Nephron progenitor cell (in vitro differentiated cells): ENCODE measurements at regions not wholly inside any gene's neighbourhood (a gene's known extent, or its start where the extent isn't known, plus 50 kb on each side); places are given as distances from the start of the nearest gene placed in this dataset.

Source experiments
- DNase-seq: peaks from one replicate; pipeline ENCODE4 v3.0.0; 2021
- H3K27ac Mint-ChIP-seq: 2 replicates; pipeline ENCODE4 v1.8.0; 2021; ENCODE audit warnings: mild to moderate bottlenecking, moderate library complexity, mixed read lengths
- H3K27me3 Mint-ChIP-seq: 2 replicates; pipeline ENCODE4 v1.8.0; 2021; ENCODE audit warnings: mild to moderate bottlenecking, low read depth, mixed read lengths; ENCODE audit not compliant: poor library complexity
- H3K36me3 Mint-ChIP-seq: 2 replicates; pipeline ENCODE4 v1.8.0; 2021; ENCODE audit warnings: low read depth, mixed read lengths
- H3K4me1 Mint-ChIP-seq: 2 replicates; pipeline ENCODE4 v1.8.0; 2021; ENCODE audit warnings: mixed read lengths
- H3K4me3 Mint-ChIP-seq: 2 replicates; pipeline ENCODE4 v1.8.0; 2021; ENCODE audit warnings: mild to moderate bottlenecking, moderate library complexity, mixed read lengths
- H3K9me3 Mint-ChIP-seq: 2 replicates; pipeline ENCODE4 v1.8.0; 2021; ENCODE audit warnings: mild to moderate bottlenecking, moderate library complexity, mixed read lengths
- TF ChIP-seq, protein P1 (sequence below): fragments of 200-600 bp; sonication (generic); IDR thresholded peaks from 2 replicates; pipeline ENCODE4 v1.5.0; 2021; ENCODE audit warnings: antibody characterized with exemption

DNA sequence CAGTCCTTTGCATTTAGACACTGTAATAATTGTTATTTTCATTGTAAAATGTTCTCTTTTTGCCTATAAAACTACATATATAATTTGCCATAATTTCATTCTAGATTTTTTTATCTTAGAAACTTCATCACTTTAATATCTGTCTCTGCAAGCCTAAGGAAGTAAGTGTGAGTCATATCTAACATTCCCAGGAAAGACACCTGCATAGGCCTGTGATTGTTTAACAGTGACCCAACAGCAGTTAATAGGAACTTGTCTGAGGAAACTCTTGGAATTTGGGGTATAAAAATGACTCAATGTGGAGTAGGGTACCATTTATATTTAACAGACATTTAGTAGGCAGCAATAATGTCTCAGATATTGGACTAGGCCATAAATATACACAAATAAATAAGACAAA, 229.2 kb upstream of the FAM174A start:
- Mint-ChIP-seq H3K27ac (no peak overlapping the region), H3K9me3 (peaks cover 7% of the 10 kb centered on the region), H3K4me1 (no peaks in the 10 kb centered on the region), H3K4me3 (no peak overlapping the region), H3K27me3 (no peaks in the 10 kb centered on the region), H3K36me3 (no peaks in the 10 kb centered on the region)
- no peak for DNase-seq
- TF ChIP-seq, protein P1, sequence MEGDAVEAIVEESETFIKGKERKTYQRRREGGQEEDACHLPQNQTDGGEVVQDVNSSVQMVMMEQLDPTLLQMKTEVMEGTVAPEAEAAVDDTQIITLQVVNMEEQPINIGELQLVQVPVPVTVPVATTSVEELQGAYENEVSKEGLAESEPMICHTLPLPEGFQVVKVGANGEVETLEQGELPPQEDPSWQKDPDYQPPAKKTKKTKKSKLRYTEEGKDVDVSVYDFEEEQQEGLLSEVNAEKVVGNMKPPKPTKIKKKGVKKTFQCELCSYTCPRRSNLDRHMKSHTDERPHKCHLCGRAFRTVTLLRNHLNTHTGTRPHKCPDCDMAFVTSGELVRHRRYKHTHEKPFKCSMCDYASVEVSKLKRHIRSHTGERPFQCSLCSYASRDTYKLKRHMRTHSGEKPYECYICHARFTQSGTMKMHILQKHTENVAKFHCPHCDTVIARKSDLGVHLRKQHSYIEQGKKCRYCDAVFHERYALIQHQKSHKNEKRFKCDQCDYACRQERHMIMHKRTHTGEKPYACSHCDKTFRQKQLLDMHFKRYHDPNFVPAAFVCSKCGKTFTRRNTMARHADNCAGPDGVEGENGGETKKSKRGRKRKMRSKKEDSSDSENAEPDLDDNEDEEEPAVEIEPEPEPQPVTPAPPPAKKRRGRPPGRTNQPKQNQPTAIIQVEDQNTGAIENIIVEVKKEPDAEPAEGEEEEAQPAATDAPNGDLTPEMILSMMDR, result no peak

DNA sequence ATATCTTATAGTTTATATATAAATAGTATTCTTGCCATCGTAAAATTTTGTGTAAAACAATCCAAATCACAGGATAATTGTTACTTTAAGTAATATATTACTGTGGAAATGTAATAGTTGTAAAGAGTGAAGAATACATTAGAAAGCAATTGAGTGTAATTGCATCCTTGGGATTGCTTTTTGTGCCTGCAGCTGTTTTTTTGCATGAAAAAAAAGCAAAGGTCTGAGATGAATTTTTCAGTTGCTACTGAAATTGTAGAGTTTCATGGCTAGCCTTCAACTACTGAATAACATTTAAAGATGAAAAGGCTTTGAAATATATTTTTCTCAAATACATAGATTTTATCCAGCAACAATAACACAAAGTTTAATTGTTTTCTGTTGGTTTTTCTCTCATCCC, 232.0 kb upstream of the FAM174A start:
- TF ChIP-seq, protein P1, result no peak
- no peaks in the 10 kb centered on the region for H3K36me3 Mint-ChIP-seq

DNA sequence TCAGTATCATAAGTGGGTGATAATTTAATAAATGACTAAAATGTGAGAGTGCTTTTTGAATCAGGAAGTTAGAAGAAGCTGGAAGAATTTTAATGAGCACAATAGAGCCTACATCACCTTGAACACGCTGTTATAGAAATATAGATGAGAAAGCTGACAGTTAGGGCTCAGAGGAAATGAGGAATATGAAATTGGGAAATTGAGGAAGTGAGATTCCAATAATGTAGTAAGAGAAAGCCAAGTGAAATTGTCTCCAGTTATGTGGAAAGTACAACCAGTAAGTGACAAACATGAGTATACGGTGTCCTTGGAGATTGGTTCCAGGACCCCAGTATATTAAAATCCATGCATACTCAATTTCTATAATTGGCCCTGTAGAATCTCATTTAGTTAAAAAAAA, 235.9 kb upstream of the FAM174A start:
- Mint-ChIP-seq H3K27ac (no peak overlapping the region), H3K4me1 (no peaks in the 10 kb centered on the region), H3K4me3 (no peak overlapping the region), H3K9me3 (no peaks in the 10 kb centered on the region), H3K36me3 (no peaks in the 10 kb centered on the region), H3K27me3 (peaks cover 3% of the 10 kb centered on the region)
- DNase-seq, result no peak
- TF ChIP-seq, protein P1, result no peak

More for the DNA sequence above, 232.0 kb upstream of the FAM174A start:
- Mint-ChIP-seq H3K4me1 (no peaks in the 10 kb centered on the region), H3K4me3 (no peak overlapping the region), H3K27me3 (no peaks in the 10 kb centered on the region), H3K27ac (no peak overlapping the region), H3K9me3 (no peaks in the 10 kb centered on the region)
- no peak for DNase-seq

DNA sequence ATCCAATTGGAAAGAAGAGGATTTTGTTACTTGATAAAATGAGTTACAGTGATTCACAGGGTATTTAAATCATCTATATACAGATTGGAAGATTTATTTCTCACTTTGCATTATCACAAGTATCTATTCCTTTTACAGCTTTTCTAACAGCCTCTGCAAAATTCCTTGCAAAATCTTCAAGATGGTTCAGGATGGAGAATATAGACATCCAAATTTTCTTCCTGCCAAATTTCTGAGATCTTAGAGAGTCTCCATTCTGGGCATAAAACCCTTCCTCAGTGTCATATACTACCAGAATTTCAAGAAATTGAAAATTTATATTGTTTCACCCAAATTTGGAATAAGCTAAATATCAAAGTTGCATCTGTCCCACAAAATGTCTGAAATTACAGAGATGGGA, 259.1 kb upstream of the FAM174A start:
- H3K27me3 Mint-ChIP-seq, result peaks cover 3% of the 10 kb centered on the region
- DNase-seq, result no peak
- no peaks in the 10 kb centered on the region for H3K9me3 Mint-ChIP-seq
- H3K4me3 Mint-ChIP-seq, result no peak overlapping the region
- H3K36me3 Mint-ChIP-seq, result no peaks in the 10 kb centered on the region
- H3K4me1 Mint-ChIP-seq, result no peaks in the 10 kb centered on the region
- TF ChIP-seq, protein P1, result no peak
- H3K27ac Mint-ChIP-seq, result no peak overlapping the region

DNA sequence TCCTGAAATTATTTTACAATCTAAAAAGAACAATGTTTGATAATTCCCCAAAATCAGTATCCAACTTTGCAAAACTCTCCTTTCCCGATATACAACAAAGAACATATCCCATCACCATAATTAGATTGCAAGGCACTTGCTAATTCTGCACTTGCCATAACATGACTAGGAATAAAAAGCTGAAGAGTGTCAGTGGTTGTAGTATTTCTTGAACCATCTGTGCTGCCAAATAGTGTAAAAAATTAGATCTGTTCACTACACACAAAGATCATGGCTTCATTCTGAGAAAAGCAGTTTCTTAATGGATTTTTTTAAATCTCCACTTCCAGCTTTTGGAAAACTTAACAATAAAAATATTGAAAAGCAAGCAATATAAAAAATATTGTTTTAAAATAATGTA, 259.5 kb upstream of the FAM174A start:
- Mint-ChIP-seq H3K4me3 (no peak overlapping the region), H3K27ac (no peak overlapping the region), H3K36me3 (no peaks in the 10 kb centered on the region), H3K4me1 (peaks cover under 1% of the 10 kb centered on the region), H3K27me3 (peaks cover 3% of the 10 kb centered on the region), H3K9me3 (no peaks in the 10 kb centered on the region)
- TF ChIP-seq, protein P1, result no peak
- DNase-seq, result no peak

DNA sequence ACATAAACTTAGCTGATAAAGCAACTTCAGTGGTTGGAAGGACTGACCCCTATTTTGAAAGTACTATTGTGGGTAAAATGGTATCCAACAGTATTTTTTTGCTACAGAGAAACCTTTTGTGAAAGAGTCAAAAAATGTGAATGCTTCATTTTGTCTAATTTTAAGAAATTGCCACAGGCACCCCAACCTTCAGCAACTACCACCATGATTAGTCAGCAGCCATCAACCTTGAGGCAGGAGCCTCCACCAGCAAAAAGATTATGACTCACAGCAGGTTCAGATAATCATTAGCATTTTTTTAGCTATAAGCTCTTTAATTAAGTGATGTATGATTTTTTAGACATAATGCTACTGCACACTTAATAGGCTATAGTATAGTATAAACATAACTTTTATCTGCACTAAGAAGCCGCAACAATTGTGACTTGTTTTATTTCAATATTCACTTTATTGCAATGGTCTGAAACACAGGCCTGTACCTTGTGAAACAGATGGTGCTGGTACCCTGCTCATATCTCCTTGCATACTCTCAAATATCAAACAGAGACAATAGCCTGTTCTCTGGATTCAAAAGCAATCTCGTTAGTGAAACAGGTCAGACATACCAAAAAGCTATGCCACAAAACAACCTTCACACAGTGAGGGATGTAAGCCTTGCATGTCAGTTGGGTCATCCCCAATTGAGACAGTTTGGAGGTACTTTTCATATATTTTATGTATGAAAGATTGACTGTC, 261.2 kb upstream of the FAM174A start:
- Mint-ChIP-seq H3K27ac (no peak overlapping the region), H3K36me3 (no peaks in the 10 kb centered on the region), H3K4me1 (peaks cover 9% of the 10 kb centered on the region), H3K9me3 (no peaks in the 10 kb centered on the region), H3K4me3 (no peak overlapping the region), H3K27me3 (peaks cover 3% of the 10 kb centered on the region)
- TF ChIP-seq, protein P1, result no peak
- no peak for DNase-seq
